HepG2 (cell line): ENCODE measurements at regions not wholly inside any gene's neighbourhood (a gene's known extent, or its start where the extent isn't known, plus 50 kb on each side); places are given as distances from the start of the nearest gene placed in this dataset.

Experiments
- ATAC-seq: fragments of 200-7000 bp; cut with Tn5 transposase; 3 replicates; pipeline ENCODE4 v1.9.1; 2020; ENCODE audit warnings: mild to moderate bottlenecking, moderate library complexity
- BruUV-seq: library from RNA; stranded (reverse); fragments of 400-500 nt; replicated peaks from 2 replicates; lab custom pipeline; 2021; lab: Mats Ljungman, UMichigan
- CTCF ChIA-PET: fragments of 300-600 bp; formaldehyde crosslinking; extraction: SDS; loops from one replicate; lab custom pipeline; 2021; ENCODE audit warnings: low total read pairs, inconsistent platforms, low intra/inter-chr PET ratio; lab: Yijun Ruan, JAX
- POLR2A ChIA-PET: fragments of 350-600 bp; sonication (Branson Sonifier 250); formaldehyde crosslinking; loops from one replicate; lab custom pipeline; 2020; ENCODE audit warnings: antibody characterized with exemption, inconsistent platforms; lab: Yijun Ruan, JAX
- DNase-seq: peaks from one replicate; pipeline ENCODE4 v3.0.0-alpha.2; 2015; ENCODE audit warnings: low spot score
- FAIRE-seq: peaks from 3 replicates; lab custom pipeline; 2011; peaks lifted over from hg19 to GRCh38; lab: Jason Lieb, UNC
- H2AFZ ChIP-seq: one replicate; pipeline ENCODE4 v1.6.1; 2011; ENCODE audit warnings: low read length, inconsistent platforms
- H3K27ac ChIP-seq: fragments of 300-600 bp; 3 replicates; pipeline ENCODE4 v1.8.0; 2011; ENCODE audit warnings: mixed run types, mild to moderate bottlenecking, mixed read lengths, low read length, inconsistent platforms; ENCODE audit not compliant: insufficient read depth; ENCODE audit errors: extremely low read length
- H3K27me3 ChIP-seq, 2 experiments: fragments of 200-600 bp in 1 of 2; 2 replicates in 1 of 2; 3 replicates in 1 of 2; pipeline versions ENCODE4 v1.6.0 to v1.8.0; 2011; ENCODE audit warnings: low read length in 2 of 2, mild to moderate bottlenecking in 2 of 2, moderate library complexity in 2 of 2, inconsistent platforms in 1 of 2; ENCODE audit not compliant: insufficient read depth in 2 of 2, control insufficient read depth in 1 of 2
- H3K36me3 ChIP-seq, 2 experiments: fragments of 200-600 bp in 1 of 2; replicated peaks in 1 of 2; 2 replicates in 1 of 2; 3 replicates in 1 of 2; pipeline versions ENCODE4 v1.5.1 to v1.8.0; 2011; ENCODE audit warnings: low read length in 2 of 2, inconsistent platforms in 1 of 2; ENCODE audit not compliant: insufficient read depth in 2 of 2, control insufficient read depth in 1 of 2
- H3K4me1 ChIP-seq: 2 replicates; pipeline ENCODE4 v1.5.1; 2012; ENCODE audit warnings: low read length, inconsistent platforms; ENCODE audit not compliant: insufficient read depth
- H3K4me2 ChIP-seq: 2 replicates; pipeline ENCODE4 v1.6.0; 2011; ENCODE audit warnings: low read depth, low read length, inconsistent platforms
- H3K4me3 ChIP-seq, 3 experiments: fragments of 200-600 bp in 1 of 3; sonication (generic), shearing (Covaris generic) in 1 of 3; replicated peaks in 1 of 3; 2 replicates each; pipeline ENCODE4 v1.5.1; 2011 to 2016; ENCODE audit warnings: low read length in 3 of 3, inconsistent platforms in 2 of 3, low read depth in 2 of 3, mild to moderate bottlenecking in 2 of 3, control low read depth in 1 of 3, mixed read lengths in 1 of 3; ENCODE audit not compliant: insufficient read depth in 1 of 3
- H3K79me2 ChIP-seq: one replicate; pipeline ENCODE4 v1.6.1; 2011; ENCODE audit warnings: low read length, inconsistent platforms; ENCODE audit not compliant: insufficient read depth
- H3K9ac ChIP-seq: 2 replicates; pipeline ENCODE4 v1.6.0; 2011; ENCODE audit warnings: mild to moderate bottlenecking, low read depth, low read length, inconsistent platforms; ENCODE audit not compliant: insufficient read depth
- H3K9me3 ChIP-seq: 2 replicates; pipeline ENCODE4 v1.5.1; 2012; ENCODE audit warnings: mild to moderate bottlenecking, low read length
- H4K20me1 ChIP-seq: 2 replicates; pipeline ENCODE4 v1.6.0; 2011; ENCODE audit warnings: inconsistent platforms, mild to moderate bottlenecking, low read length, moderate library complexity; ENCODE audit not compliant: insufficient read depth
- ATM ChIP-seq: fragments of 450-650 bp; IDR thresholded peaks from 2 replicates; pipeline ENCODE4 v1.7.1; 2017; ENCODE audit warnings: mild to moderate bottlenecking, borderline replicate concordance
- ELF1 ChIP-seq: sonication (generic); formaldehyde crosslinking; IDR thresholded peaks from 2 replicates; pipeline ENCODE4 v1.4.0; 2020; ENCODE audit warnings: missing genetic modification reagents
- EP300 ChIP-seq, 3 experiments: sonication (generic) in 1 of 3; formaldehyde crosslinking in 1 of 3; IDR thresholded peaks; 2 replicates each; pipeline versions ENCODE4 v1.5.1 to v1.6.1; 2011 to 2020; ENCODE audit warnings: low read depth in 2 of 3, low read length in 2 of 3, borderline replicate concordance in 1 of 3, improper control_type of control experiment in 1 of 3, mild to moderate bottlenecking in 1 of 3, missing genetic modification reagents in 1 of 3, moderate library complexity in 1 of 3
- FOXK2 ChIP-seq: fragments of 450-650 bp; IDR thresholded peaks from 2 replicates; pipeline ENCODE4 v1.6.1; 2016
- ISL2 ChIP-seq: sonication (generic); formaldehyde crosslinking; IDR thresholded peaks from 2 replicates; pipeline ENCODE4 v1.5.0; 2020; ENCODE audit warnings: missing genetic modification reagents
- MED8 ChIP-seq: sonication (generic); formaldehyde crosslinking; IDR thresholded peaks from 2 replicates; pipeline ENCODE4 v1.8.1; 2023; ENCODE audit warnings: mild to moderate bottlenecking, missing genetic modification reagents; ENCODE audit not compliant: insufficient replicate concordance
- MXD1 ChIP-seq: sonication (generic); formaldehyde crosslinking; IDR thresholded peaks from 2 replicates; pipeline ENCODE4 v1.4.0; 2020; ENCODE audit warnings: mild to moderate bottlenecking, missing genetic modification reagents
- NFKB2 ChIP-seq: sonication (generic); formaldehyde crosslinking; IDR thresholded peaks from 2 replicates; pipeline ENCODE4 v1.4.0; 2020; ENCODE audit warnings: missing genetic modification reagents, borderline replicate concordance
- RELA ChIP-seq: sonication (generic); formaldehyde crosslinking; IDR thresholded peaks from 2 replicates; pipeline ENCODE4 v1.4.0; 2020; ENCODE audit warnings: missing genetic modification reagents
- RXRA ChIP-seq: sonication (generic); formaldehyde crosslinking; IDR thresholded peaks from 2 replicates; pipeline ENCODE4 v1.5.1; 2020; ENCODE audit warnings: missing genetic modification reagents
- SIX1 ChIP-seq: sonication (generic); formaldehyde crosslinking; IDR thresholded peaks from 2 replicates; pipeline ENCODE4 v1.4.0; 2020; ENCODE audit warnings: missing genetic modification reagents, borderline replicate concordance
- SRSF9 ChIP-seq: fragments of 200-400 bp; formaldehyde crosslinking; IDR thresholded peaks from 2 replicates; pipeline ENCODE4 v1.6.1; 2018; ENCODE audit warnings: borderline replicate concordance, mild to moderate bottlenecking, low read depth, low read length; ENCODE audit not compliant: insufficient read depth, poor library complexity, severe bottlenecking
- ZBTB33 ChIP-seq: sonication (generic); formaldehyde crosslinking; IDR thresholded peaks from 2 replicates; pipeline ENCODE4 v1.4.0; 2020; ENCODE audit warnings: missing genetic modification reagents
- ZFX ChIP-seq: sonication (generic); formaldehyde crosslinking; IDR thresholded peaks from 2 replicates; pipeline ENCODE4 v1.4.0; 2020; ENCODE audit warnings: mild to moderate bottlenecking, low read depth, missing genetic modification reagents, moderate library complexity
- ZNF317 ChIP-seq: sonication (generic); formaldehyde crosslinking; IDR thresholded peaks from 2 replicates; pipeline ENCODE4 v1.5.0; 2020; ENCODE audit warnings: mild to moderate bottlenecking, missing genetic modification reagents
- ZNF367 ChIP-seq: sonication (generic); formaldehyde crosslinking; IDR thresholded peaks from 2 replicates; pipeline ENCODE4 v1.4.0; 2020; ENCODE audit warnings: missing genetic modification reagents, borderline replicate concordance
- ZNF513 ChIP-seq: sonication (generic); formaldehyde crosslinking; conservative IDR thresholded peaks from 2 replicates; pipeline ENCODE4 v1.5.0; 2020; ENCODE audit warnings: missing genetic modification reagents
- ZNF782 ChIP-seq: sonication (generic); formaldehyde crosslinking; IDR thresholded peaks from 2 replicates; pipeline ENCODE4 v1.4.0; 2020; ENCODE audit warnings: missing genetic modification reagents, mild to moderate bottlenecking, borderline replicate concordance
- WGBS: methylation state at CpG from one replicate; pipeline ENCODE4 v1.1.6; 2017; ENCODE audit warnings: low lambda C conversion rate; 5-methylcytosine and 5-hydroxymethylcytosine counted together
- in situ Hi-C: cut with HindIII; loops from 2 replicates; pipeline ENCODE4 v1.10.0; 2017; ENCODE audit warnings: low pct_unique_long_range_greater_than_20kb; ENCODE audit not compliant: extremely low pct_ligation_motif_present
- intact Hi-C: fragments of 100-400 bp; cut with micrococcal nuclease; formaldehyde crosslinking; loops from one replicate; pipeline ENCODE4 v1.10.0; 2022; ENCODE audit not compliant: unreplicated experiment
- TF ChIP-seq, protein P1 (sequence below): sonication (generic); formaldehyde crosslinking; IDR thresholded peaks from 2 replicates; pipeline ENCODE4 v1.8.1; 2023; ENCODE audit warnings: mild to moderate bottlenecking, missing genetic modification reagents, borderline replicate concordance
- TF ChIP-seq, protein P2 (sequence below): sonication (generic); formaldehyde crosslinking; IDR thresholded peaks from 2 replicates; pipeline ENCODE4 v1.5.0; 2020; ENCODE audit warnings: missing genetic modification reagents

DNA sequence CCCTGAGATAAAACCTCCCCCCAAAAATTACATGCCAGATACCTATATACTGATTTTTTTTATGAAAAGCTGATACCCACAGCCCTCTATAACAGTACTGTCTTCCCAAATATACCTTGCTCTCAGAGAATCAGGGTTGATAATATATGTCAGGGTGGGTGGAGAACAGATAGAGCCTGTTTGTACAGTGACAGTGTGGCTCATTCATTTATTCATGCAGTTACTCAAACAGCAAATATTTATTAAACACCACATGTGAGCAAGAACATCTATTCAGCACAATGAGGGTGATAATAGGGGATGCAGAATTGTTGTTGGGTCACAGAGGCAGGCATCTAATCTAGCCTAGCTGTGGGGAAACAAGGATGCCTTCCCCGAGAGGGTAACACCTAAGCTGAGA, 334.2 kb downstream of the MAFB start:
- no peak for ATAC-seq
- Histone ChIP-seq H3K9me3 (no peaks in the 10 kb centered on the region), H3K4me2 (no peak overlapping the region), H3K4me3 (no peak overlapping the region), H3K4me1 (no peaks in the 10 kb centered on the region), H3K27me3 (no peaks in the 10 kb centered on the region), H2AFZ (no peak overlapping the region), H3K27ac (no peak overlapping the region), H3K36me3 (no peaks in the 10 kb centered on the region), H3K79me2 (no peaks in the 10 kb centered on the region), H3K9ac (no peak overlapping the region), H4K20me1 (no peaks in the 10 kb centered on the region)
- BruUV-seq: no TSS peak
- intact Hi-C loops: no loop called here
- POLR2A ChIA-PET: no interaction called here
- DNase-seq: no peak
- no peak for FAIRE-seq
- TF ChIP-seq, protein P1, sequence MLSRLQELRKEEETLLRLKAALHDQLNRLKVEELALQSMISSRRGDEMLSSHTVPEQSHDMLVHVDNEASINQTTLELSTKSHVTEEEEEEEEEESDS (CRISPR knock-in tag): no peak
- TF ChIP-seq ZBTB33 (CRISPR knock-in tag): no peak
- no peak for TF ChIP-seq MED8 (CRISPR knock-in tag)
- TF ChIP-seq ELF1: no peak
- TF ChIP-seq NFKB2 (CRISPR knock-in tag): no peak
- TF ChIP-seq ZNF317 (CRISPR knock-in tag): no peak
- TF ChIP-seq ISL2 (CRISPR knock-in tag): no peak
- TF ChIP-seq MXD1: no peak
- TF ChIP-seq EP300 (IDR thresholded peaks at IDR 0.05; ENCODE audit: low read depth in 2 of 2, low read length in 2 of 2): no peak
- TF ChIP-seq EP300 (CRISPR knock-in tag; IDR thresholded peaks at IDR 0.05; ENCODE audit: borderline replicate concordance): no peak
- no peak for TF ChIP-seq ZNF782 (CRISPR knock-in tag)
- TF ChIP-seq SIX1: no peak
- no peak for TF ChIP-seq ZNF367 (CRISPR knock-in tag)
- TF ChIP-seq ZFX (CRISPR knock-in tag): no peak
- no peak for TF ChIP-seq RXRA (CRISPR knock-in tag)
- no peak for TF ChIP-seq FOXK2
- TF ChIP-seq ZNF513 (CRISPR knock-in tag): no peak
- TF ChIP-seq, protein P2, sequence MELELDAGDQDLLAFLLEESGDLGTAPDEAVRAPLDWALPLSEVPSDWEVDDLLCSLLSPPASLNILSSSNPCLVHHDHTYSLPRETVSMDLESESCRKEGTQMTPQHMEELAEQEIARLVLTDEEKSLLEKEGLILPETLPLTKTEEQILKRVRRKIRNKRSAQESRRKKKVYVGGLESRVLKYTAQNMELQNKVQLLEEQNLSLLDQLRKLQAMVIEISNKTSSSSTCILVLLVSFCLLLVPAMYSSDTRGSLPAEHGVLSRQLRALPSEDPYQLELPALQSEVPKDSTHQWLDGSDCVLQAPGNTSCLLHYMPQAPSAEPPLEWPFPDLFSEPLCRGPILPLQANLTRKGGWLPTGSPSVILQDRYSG (CRISPR knock-in tag): no peak
- TF ChIP-seq ATM: no peak
- TF ChIP-seq SRSF9: no peak
- TF ChIP-seq RELA (CRISPR knock-in tag): no peak
- CTCF ChIA-PET: no interaction called here
- 3% methylated on average over 1 of the region's 1 CpG for WGBS
- in situ Hi-C loops: no loop called here
